CMK (cell line): ENCODE measurements at regions not wholly inside any gene's neighbourhood (a gene's known extent, or its start where the extent isn't known, plus 50 kb on each side); places are given as distances from the start of the nearest gene placed in this dataset.
"Not testable (repeated sequence)": the region's sequence is repeated elsewhere in the genome, so short reads cannot be mapped to it uniquely, and the experiment has no call there.

Experiments
- DNase-seq: peaks from one replicate; pipeline ENCODE4 v3.0.0-alpha.2; 2010; ENCODE audit warnings: low read depth

GRCh38 chr4:11120435-11120834 lies 308.3 kb downstream of the HS3ST1 start:
- DNase-seq: no peak

GRCh38 chr4:11119474-11119873 lies 309.2 kb downstream of the HS3ST1 start:
- DNase-seq: no peak

- DNase-seq: no peak
Observed at GRCh38 chr4:11118513-11118912, 310.2 kb downstream of the HS3ST1 start.

- no peak for DNase-seq
Observed at GRCh38 chr4:11116940-11117339, 311.8 kb downstream of the HS3ST1 start.

- no peak for DNase-seq
Observed at GRCh38 chr4:11111876-11112275, 316.8 kb downstream of the HS3ST1 start.

- no peak for DNase-seq
Observed at GRCh38 chr4:11111370-11111769, 317.3 kb downstream of the HS3ST1 start.

GRCh38 chr4:11106759-11107158 lies 321.9 kb downstream of the HS3ST1 start:
- DNase-seq: no peak

GRCh38 chr4:11106190-11106589 lies 322.5 kb downstream of the HS3ST1 start:
- no peak for DNase-seq

GRCh38 chr4:11105715-11106114 lies 323.0 kb downstream of the HS3ST1 start:
- DNase-seq: no peak

- no peak for DNase-seq
Observed at GRCh38 chr4:11098461-11098860, 330.2 kb downstream of the HS3ST1 start.

GRCh38 chr4:11097725-11098124 lies 331.0 kb downstream of the HS3ST1 start:
- no peak for DNase-seq

- no peak for DNase-seq
Observed at GRCh38 chr4:11081006-11081405, 347.7 kb downstream of the HS3ST1 start.

GRCh38 chr4:11079171-11079570 lies 349.5 kb downstream of the HS3ST1 start:
- DNase-seq: no peak

- DNase-seq: no peak
Observed at GRCh38 chr4:11074581-11075241, 354.0 kb downstream of the HS3ST1 start.

GRCh38 chr4:11073621-11074051 lies 355.1 kb downstream of the HS3ST1 start:
- no peak for DNase-seq

- no peak for DNase-seq
Observed at GRCh38 chr4:11072999-11073398, 355.7 kb downstream of the HS3ST1 start.

- no peak for DNase-seq
Observed at GRCh38 chr4:11072463-11072862, 356.2 kb downstream of the HS3ST1 start.

- DNase-seq: no peak
Observed at GRCh38 chr4:11070813-11071212, 357.9 kb downstream of the HS3ST1 start.

- DNase-seq: no peak
Observed at GRCh38 chr4:11069581-11070211, 359.0 kb downstream of the HS3ST1 start.

GRCh38 chr4:11069083-11069482 lies 359.6 kb downstream of the HS3ST1 start:
- no peak for DNase-seq

GRCh38 chr4:11066584-11066983 lies 362.1 kb downstream of the HS3ST1 start:
- not testable (repeated sequence) for DNase-seq

- DNase-seq: not testable (repeated sequence)
Observed at GRCh38 chr4:11060637-11061036, 368.1 kb downstream of the HS3ST1 start.

GRCh38 chr4:11054937-11055336 lies 370.4 kb upstream of the CLNK start:
- not testable (repeated sequence) for DNase-seq
